ENCODE measurements at regions not wholly inside any gene's neighbourhood (a gene's known extent, or its start where the extent isn't known, plus 50 kb on each side); places are given as distances from the start of the nearest gene placed in this dataset.

GRCh38 chr13:57558051-57558467 is 73.5 kb upstream of the PCDH17 start:
- peaks cover 4% of the 10 kb centered on the region for H3K4me1 Mint-ChIP-seq (ENCODE audit: insufficient read depth, unreplicated experiment)
- H3K4me3 Mint-ChIP-seq (ENCODE audit: unreplicated experiment): no peak overlapping the region
- ChIA-PET CTCF (interaction anchor here (0.6 to 0.9 kb wide), 5 partner anchors 11 to 980 kb away, joined by 3 to 6 read pairs (median 3); no protein-coding TSS in a partner anchor), POLR2A (no interaction called here)
- H3K9me3 Mint-ChIP-seq (ENCODE audit: unreplicated experiment): peaks cover 6% of the 10 kb centered on the region
- H3K36me3 Mint-ChIP-seq (ENCODE audit: insufficient read depth, unreplicated experiment): no peaks in the 10 kb centered on the region
- intact Hi-C loops (cut with micrococcal nuclease): loop anchor here (5.0 kb wide), 1 partner anchor 996 kb away; no protein-coding TSS in a partner anchor
- no peaks in the 10 kb centered on the region for H3K27me3 Mint-ChIP-seq (ENCODE audit: insufficient read depth, unreplicated experiment)
- DNase-seq (ENCODE audit: unreplicated experiment): peak; percentile 38
- H3K27ac Mint-ChIP-seq (ENCODE audit: low read depth, unreplicated experiment): no peak overlapping the region
- no TSS peak for BruUV-seq (replicated peaks)
- peak; percentile 28 for TF ChIP-seq CTCF (IDR thresholded peaks at IDR 0.05; ENCODE audit: unreplicated experiment)

- peaks cover 9% of the 10 kb centered on the region for H3K4me1 Mint-ChIP-seq (ENCODE audit: insufficient read depth, unreplicated experiment)
- H3K27ac Mint-ChIP-seq (ENCODE audit: low read depth, unreplicated experiment): no peak overlapping the region
- no peak for DNase-seq (ENCODE audit: unreplicated experiment)
- no peak for TF ChIP-seq CTCF (IDR thresholded peaks at IDR 0.05; ENCODE audit: unreplicated experiment)
- CTCF ChIA-PET: interaction anchor here (1.1 kb wide), 1 partner anchor 11 kb away, joined by 6 read pairs; no protein-coding TSS in a partner anchor
- H3K36me3 Mint-ChIP-seq (ENCODE audit: insufficient read depth, unreplicated experiment): no peaks in the 10 kb centered on the region
- intact Hi-C loops (cut with micrococcal nuclease): no loop called here
- no peaks in the 10 kb centered on the region for H3K27me3 Mint-ChIP-seq (ENCODE audit: insufficient read depth, unreplicated experiment)
- no TSS peak for BruUV-seq (replicated peaks)
- no peak overlapping the region for H3K4me3 Mint-ChIP-seq (ENCODE audit: unreplicated experiment)
- no peaks in the 10 kb centered on the region for H3K9me3 Mint-ChIP-seq (ENCODE audit: unreplicated experiment)
- POLR2A ChIA-PET: no interaction called here
Observed at GRCh38 chr13:57568865-57569264, 62.7 kb upstream of the PCDH17 start.

- CTCF ChIA-PET: interaction anchor here (1.1 kb wide), 1 partner anchor 12 kb away, joined by 6 read pairs; no protein-coding TSS in a partner anchor
- Mint-ChIP-seq H3K4me1 (ENCODE audit: insufficient read depth, unreplicated experiment) (peaks cover 9% of the 10 kb centered on the region), H3K4me3 (ENCODE audit: unreplicated experiment) (no peak overlapping the region), H3K9me3 (ENCODE audit: unreplicated experiment) (no peaks in the 10 kb centered on the region), H3K27me3 (ENCODE audit: insufficient read depth, unreplicated experiment) (no peaks in the 10 kb centered on the region), H3K27ac (ENCODE audit: low read depth, unreplicated experiment) (no peak overlapping the region), H3K36me3 (ENCODE audit: insufficient read depth, unreplicated experiment) (no peaks in the 10 kb centered on the region)
- POLR2A ChIA-PET: no interaction called here
- peak; percentile 1 for DNase-seq (ENCODE audit: unreplicated experiment)
- BruUV-seq (replicated peaks): no TSS peak
- no peak for TF ChIP-seq CTCF (IDR thresholded peaks at IDR 0.05; ENCODE audit: unreplicated experiment)
- intact Hi-C loops (cut with micrococcal nuclease): no loop called here
Observed at GRCh38 chr13:57569986-57570385, 61.6 kb upstream of the PCDH17 start.
